Endothelial cell of umbilical vein (primary cell): ENCODE measurements at regions not wholly inside any gene's neighbourhood (a gene's known extent, or its start where the extent isn't known, plus 50 kb on each side); places are given as distances from the start of the nearest gene placed in this dataset.

Source experiments
- BruUV-seq: library from RNA; stranded (reverse); fragments of 400-500 nt; replicated peaks from 2 replicates; lab custom pipeline; 2021; lab: Mats Ljungman, UMichigan
- CTCF ChIA-PET: fragments of 300-600, 350-600 bp; sonication (Branson Sonifier 250); formaldehyde crosslinking; loops from one replicate; lab custom pipeline; 2021; ENCODE audit warnings: antibody characterized with exemption, inconsistent platforms; lab: Charles Lee
- POLR2A ChIA-PET: fragments of 300-600, 350-600 bp; sonication (Branson Sonifier 250); formaldehyde crosslinking; loops from one replicate; lab custom pipeline; 2021; ENCODE audit warnings: antibody characterized with exemption, inconsistent platforms; lab: Charles Lee
- DNase-seq: peaks from one replicate; pipeline ENCODE4 v3.0.0-alpha.2; 2011; ENCODE audit warnings: low read depth, low spot score
- FAIRE-seq: peaks from 2 replicates; lab custom pipeline; 2011; peaks lifted over from hg19 to GRCh38; lab: Jason Lieb, UNC
- H2AFZ ChIP-seq: 2 replicates; pipeline ENCODE4 v1.6.0; 2012; ENCODE audit warnings: low read depth, low read length, control low read depth, inconsistent platforms
- H3K27ac ChIP-seq: 2 replicates; pipeline ENCODE4 v1.5.1; 2011; ENCODE audit warnings: low read depth, mild to moderate bottlenecking, control low read depth, low read length, moderate library complexity; ENCODE audit not compliant: insufficient read depth
- H3K27me3 ChIP-seq, 2 experiments: 2 replicates each; pipeline versions ENCODE4 v1.6.0 to v1.6.1; 2011; ENCODE audit warnings: low read length in 2 of 2, mixed read lengths in 1 of 2; ENCODE audit not compliant: control insufficient read depth in 2 of 2, insufficient read depth in 2 of 2
- H3K36me3 ChIP-seq, 2 experiments: 2 replicates in 1 of 2; 3 replicates in 1 of 2; pipeline ENCODE4 v1.5.1; 2011; ENCODE audit warnings: low read length in 2 of 2, mild to moderate bottlenecking in 1 of 2, moderate library complexity in 1 of 2; ENCODE audit not compliant: control insufficient read depth in 2 of 2, insufficient read depth in 2 of 2; ENCODE audit errors: extremely low read depth in 1 of 2
- H3K4me1 ChIP-seq: 3 replicates; pipeline ENCODE4 v1.5.1; 2011; ENCODE audit warnings: mild to moderate bottlenecking, low read length; ENCODE audit not compliant: control insufficient read depth, insufficient read depth; ENCODE audit errors: extremely low read depth
- H3K4me2 ChIP-seq: 2 replicates; pipeline ENCODE4 v1.6.1; 2011; ENCODE audit warnings: low read length, control low read depth, mixed read lengths; ENCODE audit not compliant: insufficient read depth
- H3K4me3 ChIP-seq, 3 experiments: fragments of 200-600 bp in 1 of 3; sonication (generic), shearing (Covaris generic) in 1 of 3; replicated peaks in 1 of 3; 2 replicates each; pipeline ENCODE4 v1.5.1; 2011 to 2016; ENCODE audit warnings: control low read depth in 3 of 3, low read length in 3 of 3, mild to moderate bottlenecking in 2 of 3, inconsistent platforms in 1 of 3, low read depth in 1 of 3, moderate library complexity in 1 of 3; ENCODE audit not compliant: insufficient read depth in 1 of 3
- H3K79me2 ChIP-seq: 2 replicates; pipeline ENCODE4 v1.6.0; 2012; ENCODE audit warnings: low read length, inconsistent platforms; ENCODE audit not compliant: control insufficient read depth, insufficient read depth
- H3K9ac ChIP-seq: replicated peaks from 2 replicates; pipeline ENCODE3; 2011; ENCODE audit warnings: low read length, control low read depth; ENCODE audit not compliant: insufficient read depth; ENCODE audit errors: extremely low read depth
- H3K9me1 ChIP-seq: replicated peaks from 3 replicates; pipeline ENCODE4 v1.6.0; 2011; ENCODE audit warnings: mild to moderate bottlenecking, low read length; ENCODE audit not compliant: control insufficient read depth, insufficient read depth; ENCODE audit errors: extremely low read depth
- H3K9me3 ChIP-seq: replicated peaks from 2 replicates; pipeline ENCODE4 v1.5.1; 2012; ENCODE audit warnings: low read length, inconsistent platforms; ENCODE audit not compliant: control insufficient read depth, insufficient read depth
- H4K20me1 ChIP-seq: replicated peaks from 2 replicates; pipeline ENCODE3; 2011; ENCODE audit warnings: mild to moderate bottlenecking, low read length; ENCODE audit not compliant: control insufficient read depth, insufficient read depth; ENCODE audit errors: extremely low read depth
- CTCF ChIP-seq, 2 donors: IDR thresholded peaks; 1 replicate in 1 of 2; 2 replicates in 1 of 2; pipeline ENCODE4 v1.5.1; 2011; ENCODE audit warnings: low read length in 2 of 2, mild to moderate bottlenecking in 2 of 2, moderate library complexity in 2 of 2, control low read depth in 1 of 2, inconsistent platforms in 1 of 2, low read depth in 1 of 2; ENCODE audit not compliant: insufficient read depth in 1 of 2; ENCODE audit errors: extremely low read depth in 1 of 2
- EZH2 ChIP-seq: IDR thresholded peaks from 2 replicates; pipeline ENCODE4 v1.6.1; 2012; ENCODE audit warnings: borderline replicate concordance, low read depth, mild to moderate bottlenecking, moderate library complexity, low read length, inconsistent platforms; ENCODE audit not compliant: severe bottlenecking
- FOS ChIP-seq: IDR thresholded peaks from 2 replicates; pipeline ENCODE4 v1.6.1; 2011; ENCODE audit warnings: mild to moderate bottlenecking, low read length, moderate library complexity, borderline replicate concordance; ENCODE audit not compliant: insufficient read depth
- GATA2 ChIP-seq: IDR thresholded peaks from 2 replicates; pipeline ENCODE4 v1.7.0; 2011; ENCODE audit warnings: low read depth, mild to moderate bottlenecking, moderate library complexity, mixed read lengths, low read length; ENCODE audit not compliant: insufficient read length, insufficient read depth
- JUN ChIP-seq: IDR thresholded peaks from 2 replicates; pipeline ENCODE4 v1.6.1; 2011; ENCODE audit warnings: borderline replicate concordance, low read depth; ENCODE audit not compliant: insufficient read length, insufficient read depth
- MAX ChIP-seq: IDR thresholded peaks from 2 replicates; pipeline ENCODE4 v1.6.1; 2011; ENCODE audit not compliant: insufficient read depth, insufficient read length
- MYC ChIP-seq: IDR thresholded peaks from one replicate; pipeline ENCODE4 v1.6.1; 2011; ENCODE audit warnings: mild to moderate bottlenecking, low read depth, low read length
- POLR2A ChIP-seq: IDR thresholded peaks from 2 replicates; pipeline ENCODE4 v1.6.1; 2012; ENCODE audit warnings: low read depth, mild to moderate bottlenecking, control low read depth, low read length
- POLR2AphosphoS5 ChIP-seq: IDR thresholded peaks from 2 replicates; pipeline ENCODE4 v1.6.1; 2012; ENCODE audit warnings: low read depth, mild to moderate bottlenecking, control low read depth, low read length, moderate library complexity; ENCODE audit not compliant: insufficient read depth
- dilution Hi-C: fragments of 300-500 bp; cut with MboI; formaldehyde crosslinking; loops from one replicate; pipeline ENCODE4 v1.15.0; 2019; ENCODE audit warnings: low sequenced_read_pairs; ENCODE audit not compliant: extremely low pct_ligation_motif_present
- intact Hi-C: fragments of 100-400 bp; cut with micrococcal nuclease; formaldehyde crosslinking; loops from one replicate; pipeline ENCODE4 v1.10.0; 2022

GRCh38 chr20:52789716-52790115 lies 182.4 kb upstream of the TSHZ2 start:
- CTCF ChIA-PET = no interaction called here
- intact Hi-C loops = no loop called here

More at GRCh38 chr20:52789716-52790115, 182.4 kb upstream of the TSHZ2 start:
- no TSS peak for BruUV-seq
- H3K27ac ChIP-seq = no peak overlapping the region
- no peaks in the 10 kb centered on the region for H3K9me3 ChIP-seq
- no peak overlapping the region for H3K4me3 ChIP-seq
- no peaks in the 10 kb centered on the region for H3K4me1 ChIP-seq
- TF ChIP-seq EZH2 (no peak), POLR2A (no peak), MYC (no peak), MAX (no peak), JUN (no peak), FOS (no peak), GATA2 (no peak), CTCF (IDR thresholded peaks at IDR 0.05; ENCODE audit: extremely low read depth in 1 of 2, insufficient read depth in 1 of 2, low read depth in 1 of 2, low read length in 2 of 2) (no peak), POLR2AphosphoS5 (no peak)
- POLR2A ChIA-PET = no interaction called here
- no peak overlapping the region for H3K4me2 ChIP-seq
- dilution Hi-C loops = no loop called here
- H3K36me3 ChIP-seq = no peaks in the 10 kb centered on the region
- no peaks in the 10 kb centered on the region for H3K27me3 ChIP-seq
- FAIRE-seq (no peak), DNase-seq (no peak)
- H3K9me1 ChIP-seq = no peaks in the 10 kb centered on the region
- no peaks in the 10 kb centered on the region for H3K79me2 ChIP-seq
- H2AFZ ChIP-seq = no peak overlapping the region
- H3K9ac ChIP-seq = no peak overlapping the region
- H4K20me1 ChIP-seq = no peaks in the 10 kb centered on the region
